ENCODE measurements at regions not wholly inside any gene's neighbourhood (a gene's known extent, or its start where the extent isn't known, plus 50 kb on each side); places are given as distances from the start of the nearest gene placed in this dataset.

DNA sequence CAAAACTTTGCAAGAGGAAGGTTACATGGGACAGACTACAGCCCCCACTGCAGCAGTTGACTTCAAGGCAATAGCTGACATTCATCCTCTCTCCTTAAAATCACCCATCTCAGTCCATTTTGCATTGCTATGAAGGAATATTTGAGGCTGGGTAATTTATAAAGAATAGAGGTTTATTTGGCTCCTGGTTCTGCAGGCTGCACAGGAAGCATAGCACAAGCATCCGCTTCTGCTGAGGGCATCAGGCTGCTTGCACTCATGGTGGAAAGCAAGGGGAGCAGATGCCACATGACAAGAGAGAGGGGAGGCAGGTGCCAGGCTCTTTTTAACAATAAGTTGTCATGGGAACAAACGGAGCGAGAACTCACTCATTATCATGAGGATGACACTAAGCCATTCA lies 646.0 kb downstream of the ZEB2 start:
- H3K27ac ChIP-seq (ENCODE audit: extremely low read depth, low read depth, low read length) = no peak overlapping the region
- no peaks in the 10 kb centered on the region for H4K20me1 ChIP-seq (replicated peaks; ENCODE audit: control insufficient read depth, insufficient read depth, low read length)
- H3K4me3 ChIP-seq = no peak overlapping the region
- no TSS peak for BruUV-seq (replicated peaks)
- ChIA-PET CTCF (ENCODE audit: low intra/inter-chr PET ratio) (no interaction called here), POLR2A (no interaction called here)
- no peaks in the 10 kb centered on the region for H3K79me2 ChIP-seq (ENCODE audit: control insufficient read depth, insufficient read depth, low read length)
- intact Hi-C loops (cut with micrococcal nuclease) (no loop called here), in situ Hi-C loops (cut with MboI) (no loop called here)
- no peak overlapping the region for H3K9ac ChIP-seq (ENCODE audit: insufficient read depth in 1 of 2, low read depth in 2 of 2, low read length in 2 of 2)
- H2AFZ ChIP-seq (ENCODE audit: low read depth, low read length) = no peak overlapping the region
- 0 out of 5 replicates have a peak, but pooled peaks cover 0 to 2% of the 10 kb centered on the region in 2 experiments for H3K4me1 ChIP-seq (replicated peaks in 1 of 2; ENCODE audit: control insufficient read depth in 2 of 2, insufficient read depth in 2 of 2, low read length in 2 of 2)
- TF ChIP-seq, protein P1, sequence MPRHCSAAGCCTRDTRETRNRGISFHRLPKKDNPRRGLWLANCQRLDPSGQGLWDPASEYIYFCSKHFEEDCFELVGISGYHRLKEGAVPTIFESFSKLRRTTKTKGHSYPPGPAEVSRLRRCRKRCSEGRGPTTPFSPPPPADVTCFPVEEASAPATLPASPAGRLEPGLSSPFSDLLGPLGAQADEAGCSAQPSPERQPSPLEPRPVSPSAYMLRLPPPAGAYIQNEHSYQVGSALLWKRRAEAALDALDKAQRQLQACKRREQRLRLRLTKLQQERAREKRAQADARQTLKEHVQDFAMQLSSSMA (CRISPR knock-in tag; IDR thresholded peaks at IDR 0.05) = no peak
- TF ChIP-seq ZNF766 (CRISPR knock-in tag; conservative IDR thresholded peaks at IDR 0.05) (peak; percentile 95), NELFE (IDR thresholded peaks at IDR 0.05; ENCODE audit: insufficient read depth, insufficient read length) (no peak)
- no peaks in the 10 kb centered on the region for H3K36me3 ChIP-seq (ENCODE audit: control insufficient read depth, insufficient read depth, low read length)
- H3K9me3 ChIP-seq (replicated peaks; ENCODE audit: control insufficient read depth, insufficient read depth, low read depth, low read length) = 0 out of 2 replicates have a peak, but pooled peaks cover under 1% of the 10 kb centered on the region
- ATAC-seq (no peak), FAIRE-seq (no peak), DNase-seq (ENCODE audit: extremely low read depth in 1 of 4, low spot score in 3 of 4) (no peak)
- H3K4me2 ChIP-seq (ENCODE audit: insufficient read depth, low read length) = no peak overlapping the region
- no peaks in the 10 kb centered on the region for H3K9me1 ChIP-seq (ENCODE audit: control insufficient read depth, insufficient read depth, low read length)
- WGBS (ENCODE audit: insufficient coverage, low coverage, missing lambda C conversion rate) = 47% methylated on average over 3 of the region's 3 CpGs
- no peaks in the 10 kb centered on the region for H3K27me3 ChIP-seq (ENCODE audit: control insufficient read depth in 2 of 2, insufficient read depth in 2 of 2, low read length in 2 of 2)

DNA sequence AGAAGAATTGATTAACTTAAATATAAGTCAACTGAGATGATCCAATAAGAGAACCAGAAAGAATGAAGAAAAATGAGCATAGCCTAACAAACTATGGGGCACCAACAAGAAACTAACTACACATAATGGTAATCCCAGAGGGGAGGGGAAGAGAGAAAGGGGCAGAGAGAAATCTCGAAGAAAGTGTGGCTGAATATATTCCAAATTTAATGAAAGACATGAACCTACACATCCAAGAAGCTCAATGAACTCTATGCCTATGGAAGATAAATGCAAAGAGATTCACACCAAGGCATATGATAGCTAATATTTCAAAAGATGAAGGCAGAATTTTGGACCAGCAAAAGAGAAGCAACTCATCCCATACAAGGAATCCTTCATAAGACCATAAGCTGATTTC lies 649.2 kb downstream of the ZEB2 start:
- no peak overlapping the region for H2AFZ ChIP-seq (ENCODE audit: low read depth, low read length)
- POLR2A ChIA-PET = no interaction called here
- H3K79me2 ChIP-seq (ENCODE audit: control insufficient read depth, insufficient read depth, low read length) = no peaks in the 10 kb centered on the region
- H3K4me3 ChIP-seq = no peak overlapping the region
- H3K9me1 ChIP-seq (ENCODE audit: control insufficient read depth, insufficient read depth, low read length) = no peaks in the 10 kb centered on the region
- peak; percentile 47; the same call in 1 of the 2 replicates for TF ChIP-seq TRIM28 (IDR thresholded peaks at IDR 0.05)
- no peak for TF ChIP-seq BHLHE40 (IDR thresholded peaks at IDR 0.05; ENCODE audit: low read length)
- WGBS (ENCODE audit: insufficient coverage, low coverage, missing lambda C conversion rate) = 8% methylated on average over 1 of the region's 1 CpG
- BruUV-seq (replicated peaks) = no TSS peak
- H3K9me3 ChIP-seq (replicated peaks; ENCODE audit: control insufficient read depth, insufficient read depth, low read depth, low read length) = 0 out of 2 replicates have a peak, but pooled peaks cover 2% of the 10 kb centered on the region
- H3K36me3 ChIP-seq (ENCODE audit: control insufficient read depth, insufficient read depth, low read length) = no peaks in the 10 kb centered on the region
- no peak for DNase-seq (ENCODE audit: extremely low read depth in 1 of 4, low spot score in 3 of 4)
- ATAC-seq = no peak
- FAIRE-seq = no peak
- H3K9ac ChIP-seq (ENCODE audit: insufficient read depth in 1 of 2, low read depth in 2 of 2, low read length in 2 of 2) = no peak overlapping the region
- CTCF ChIA-PET (ENCODE audit: low intra/inter-chr PET ratio) = no interaction called here
- 0 out of 5 replicates have a peak, but pooled peaks cover 0 to 2% of the 10 kb centered on the region in 2 experiments for H3K4me1 ChIP-seq (replicated peaks in 1 of 2; ENCODE audit: control insufficient read depth in 2 of 2, insufficient read depth in 2 of 2, low read length in 2 of 2)
- no peaks in the 10 kb centered on the region for H3K27me3 ChIP-seq (ENCODE audit: control insufficient read depth in 2 of 2, insufficient read depth in 2 of 2, low read length in 2 of 2)
- H3K27ac ChIP-seq (ENCODE audit: extremely low read depth, low read depth, low read length) = no peak overlapping the region
- intact Hi-C loops (cut with micrococcal nuclease) (no loop called here), in situ Hi-C loops (cut with MboI) (no loop called here)
- no peaks in the 10 kb centered on the region for H4K20me1 ChIP-seq (replicated peaks; ENCODE audit: control insufficient read depth, insufficient read depth, low read length)
- H3K4me2 ChIP-seq (ENCODE audit: insufficient read depth, low read length) = no peak overlapping the region
